Lower lobe of right lung (tissue), 2 donors: ENCODE measurements at regions not wholly inside any gene's neighbourhood (a gene's known extent, or its start where the extent isn't known, plus 50 kb on each side); places are given as distances from the start of the nearest gene placed in this dataset.

Source experiments
- ATAC-seq, 2 donors: fragments of 200-7000 bp; cut with Tn5 transposase; one replicate each; pipeline ENCODE4 v1.9.1; 2020 to 2022; ENCODE audit warnings: mild to moderate bottlenecking in 2 of 2, moderate library complexity in 2 of 2
- DNase-seq: peaks from one replicate; pipeline ENCODE4 v3.0.0-alpha.2; 2020
- H3K27ac ChIP-seq: fragments of 200-600 bp; one replicate; pipeline ENCODE4 v1.8.0; 2022
- H3K27me3 ChIP-seq: fragments of 200-600 bp; one replicate; pipeline ENCODE4 v1.8.0; 2022; ENCODE audit warnings: low read depth
- H3K36me3 ChIP-seq: fragments of 200-600 bp; one replicate; pipeline ENCODE4 v1.8.0; 2022; ENCODE audit warnings: mild to moderate bottlenecking
- H3K4me1 ChIP-seq: fragments of 200-600 bp; one replicate; pipeline ENCODE4 v1.8.0; 2022
- H3K4me3 ChIP-seq: fragments of 200-600 bp; one replicate; pipeline ENCODE4 v1.8.0; 2022; ENCODE audit warnings: mild to moderate bottlenecking
- H3K9me3 ChIP-seq: fragments of 200-600 bp; one replicate; pipeline ENCODE4 v1.8.0; 2022
- intact Hi-C: fragments of 100-400 bp; cut with DNase I; formaldehyde crosslinking; loops from one replicate; pipeline ENCODE4 v1.11.0; 2022
- TF ChIP-seq, protein P1 (sequence below): fragments of 200-600 bp; IDR thresholded peaks from one replicate; pipeline ENCODE4 v1.8.0; 2022; ENCODE audit warnings: antibody characterized with exemption, mild to moderate bottlenecking
- donor health status: DM: no; HTN: yes; CAD: no; lungs with severe emphysema.

DNA sequence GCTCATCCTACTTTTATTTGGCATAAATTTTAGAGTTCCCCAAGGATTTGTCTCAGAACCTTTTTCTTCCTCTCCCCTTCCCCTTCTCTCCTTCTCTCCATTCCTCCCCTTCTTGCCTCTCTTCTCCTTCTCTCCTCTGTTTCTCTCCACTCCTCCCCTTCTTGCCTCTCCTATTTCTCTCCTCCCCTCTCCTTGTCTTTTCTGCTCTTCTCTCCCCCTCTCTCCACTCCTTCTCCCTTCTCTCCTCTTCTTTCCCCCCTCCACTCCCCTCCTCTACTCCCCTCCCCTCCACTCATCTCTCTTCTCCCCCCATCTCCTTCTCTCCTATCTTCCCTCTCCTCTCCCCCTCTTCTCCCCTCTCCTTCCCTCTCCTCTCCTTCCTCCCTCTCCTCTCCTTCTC lies 142.7 kb downstream of the CCDC71L start:
- intact Hi-C loops = no loop called here
- no peak for ATAC-seq
- TF ChIP-seq, protein P1, sequence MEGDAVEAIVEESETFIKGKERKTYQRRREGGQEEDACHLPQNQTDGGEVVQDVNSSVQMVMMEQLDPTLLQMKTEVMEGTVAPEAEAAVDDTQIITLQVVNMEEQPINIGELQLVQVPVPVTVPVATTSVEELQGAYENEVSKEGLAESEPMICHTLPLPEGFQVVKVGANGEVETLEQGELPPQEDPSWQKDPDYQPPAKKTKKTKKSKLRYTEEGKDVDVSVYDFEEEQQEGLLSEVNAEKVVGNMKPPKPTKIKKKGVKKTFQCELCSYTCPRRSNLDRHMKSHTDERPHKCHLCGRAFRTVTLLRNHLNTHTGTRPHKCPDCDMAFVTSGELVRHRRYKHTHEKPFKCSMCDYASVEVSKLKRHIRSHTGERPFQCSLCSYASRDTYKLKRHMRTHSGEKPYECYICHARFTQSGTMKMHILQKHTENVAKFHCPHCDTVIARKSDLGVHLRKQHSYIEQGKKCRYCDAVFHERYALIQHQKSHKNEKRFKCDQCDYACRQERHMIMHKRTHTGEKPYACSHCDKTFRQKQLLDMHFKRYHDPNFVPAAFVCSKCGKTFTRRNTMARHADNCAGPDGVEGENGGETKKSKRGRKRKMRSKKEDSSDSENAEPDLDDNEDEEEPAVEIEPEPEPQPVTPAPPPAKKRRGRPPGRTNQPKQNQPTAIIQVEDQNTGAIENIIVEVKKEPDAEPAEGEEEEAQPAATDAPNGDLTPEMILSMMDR = no peak

DNA sequence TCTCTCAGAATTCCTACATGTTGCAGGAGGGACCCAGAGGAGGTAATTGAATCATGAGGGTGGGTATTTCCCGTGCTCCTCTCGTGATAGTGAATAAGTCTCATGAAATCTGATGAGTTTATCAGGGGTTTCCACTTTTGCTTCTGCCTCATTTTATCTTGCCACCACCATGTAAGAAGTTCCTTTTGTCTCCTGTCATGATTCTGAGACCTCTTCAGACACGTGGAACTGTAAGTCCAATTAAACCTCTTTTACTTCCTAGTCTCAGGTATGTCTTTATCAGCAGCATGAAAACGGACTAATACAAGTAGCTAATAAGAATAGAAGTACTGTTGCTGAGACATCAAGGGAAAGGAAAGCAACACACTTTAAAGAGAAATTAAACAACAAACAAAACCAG lies 143.4 kb downstream of the CCDC71L start:
- intact Hi-C loops = no loop called here
- Histone ChIP-seq H3K27ac (no peak overlapping the region), H3K4me3 (no peak overlapping the region), H3K9me3 (no peaks in the 10 kb centered on the region), H3K36me3 (no peaks in the 10 kb centered on the region), H3K4me1 (no peaks in the 10 kb centered on the region), H3K27me3 (no peaks in the 10 kb centered on the region)
- ATAC-seq = no peak
- TF ChIP-seq, protein P1 = no peak
- DNase-seq = no peak

More for the DNA sequence above, 142.7 kb downstream of the CCDC71L start:
- Histone ChIP-seq H3K27me3 (no peaks in the 10 kb centered on the region), H3K36me3 (no peaks in the 10 kb centered on the region), H3K4me3 (no peak overlapping the region), H3K27ac (no peak overlapping the region), H3K4me1 (no peaks in the 10 kb centered on the region), H3K9me3 (no peaks in the 10 kb centered on the region)
- DNase-seq = no peak

DNA sequence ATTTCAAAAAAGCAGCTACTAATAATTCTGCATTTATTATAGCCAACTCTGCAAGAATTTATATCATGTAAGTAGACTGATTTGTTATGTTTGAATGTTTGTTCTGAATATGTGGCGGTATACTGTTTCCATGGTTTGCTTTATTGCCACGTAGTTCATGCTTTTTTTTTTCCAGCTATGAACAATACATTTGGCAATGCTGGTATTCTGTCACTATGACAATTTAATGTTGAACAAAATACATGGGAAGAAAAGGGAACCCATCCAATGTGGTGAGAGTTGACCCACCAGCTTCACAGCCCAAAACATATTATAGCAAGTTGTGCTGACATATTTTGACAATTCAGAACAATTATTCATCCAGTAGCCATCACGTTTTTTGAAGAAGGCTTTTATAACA lies 145.6 kb downstream of the CCDC71L start:
- no peak for DNase-seq
- TF ChIP-seq, protein P1 = no peak
- no peaks in the 10 kb centered on the region for H3K4me1 ChIP-seq
- H3K27me3 ChIP-seq = no peaks in the 10 kb centered on the region
- H3K36me3 ChIP-seq = no peaks in the 10 kb centered on the region
- H3K9me3 ChIP-seq = no peaks in the 10 kb centered on the region
- ATAC-seq = no peak
- intact Hi-C loops = no loop called here
- H3K4me3 ChIP-seq = no peak overlapping the region
- H3K27ac ChIP-seq = no peak overlapping the region

DNA sequence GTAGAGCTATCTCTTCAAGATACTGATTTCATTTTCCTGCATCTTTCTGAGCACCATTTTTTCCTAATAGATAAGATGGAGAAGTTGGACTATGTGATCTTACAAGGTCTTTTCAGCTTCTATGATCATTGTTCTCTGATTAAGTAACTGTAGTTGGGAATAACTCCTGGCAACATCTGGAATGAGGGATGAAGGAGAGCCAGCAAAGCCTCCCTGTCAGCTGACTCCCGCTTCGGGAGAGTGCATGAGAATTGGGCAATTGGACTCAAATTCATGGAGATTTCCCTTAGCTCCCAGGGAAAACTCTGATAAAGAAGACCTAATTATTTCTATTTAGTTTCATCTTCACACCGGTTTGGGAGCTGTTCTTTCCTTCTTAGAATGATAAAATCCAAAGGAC lies 146.1 kb downstream of the CCDC71L start:
- H3K4me3 ChIP-seq = no peak overlapping the region
- H3K36me3 ChIP-seq = no peaks in the 10 kb centered on the region
- no peaks in the 10 kb centered on the region for H3K27me3 ChIP-seq
- no peaks in the 10 kb centered on the region for H3K9me3 ChIP-seq
- H3K4me1 ChIP-seq = no peaks in the 10 kb centered on the region
- intact Hi-C loops = no loop called here
- TF ChIP-seq, protein P1 = no peak
- no peak for DNase-seq
- no peak overlapping the region for H3K27ac ChIP-seq
- ATAC-seq = no peak

DNA sequence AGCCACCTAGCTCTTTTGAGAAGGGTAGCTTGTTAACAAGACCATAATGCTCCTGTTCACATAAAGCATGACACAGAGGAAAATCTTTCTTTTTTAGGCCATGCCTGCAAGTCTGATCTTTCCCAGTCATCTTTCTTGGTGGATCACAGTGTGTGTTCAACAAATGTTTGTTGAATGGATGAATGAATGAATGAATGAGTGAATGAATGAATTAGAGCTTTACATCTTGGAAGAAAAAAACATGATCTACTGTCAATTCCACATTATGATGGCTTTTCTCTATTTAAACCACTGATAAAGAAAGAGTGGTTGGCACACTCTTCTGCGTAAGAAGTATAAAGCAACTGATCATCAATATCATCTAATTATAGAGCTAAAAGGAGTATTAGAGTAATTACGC lies 148.7 kb downstream of the CCDC71L start:
- H3K4me3 ChIP-seq = no peak overlapping the region
- H3K27me3 ChIP-seq = no peaks in the 10 kb centered on the region
- no peaks in the 10 kb centered on the region for H3K9me3 ChIP-seq
- H3K4me1 ChIP-seq = no peaks in the 10 kb centered on the region
- intact Hi-C loops = no loop called here
- H3K27ac ChIP-seq = no peak overlapping the region
- no peaks in the 10 kb centered on the region for H3K36me3 ChIP-seq
- TF ChIP-seq, protein P1 = no peak
- DNase-seq (no peak), ATAC-seq (no peak)

DNA sequence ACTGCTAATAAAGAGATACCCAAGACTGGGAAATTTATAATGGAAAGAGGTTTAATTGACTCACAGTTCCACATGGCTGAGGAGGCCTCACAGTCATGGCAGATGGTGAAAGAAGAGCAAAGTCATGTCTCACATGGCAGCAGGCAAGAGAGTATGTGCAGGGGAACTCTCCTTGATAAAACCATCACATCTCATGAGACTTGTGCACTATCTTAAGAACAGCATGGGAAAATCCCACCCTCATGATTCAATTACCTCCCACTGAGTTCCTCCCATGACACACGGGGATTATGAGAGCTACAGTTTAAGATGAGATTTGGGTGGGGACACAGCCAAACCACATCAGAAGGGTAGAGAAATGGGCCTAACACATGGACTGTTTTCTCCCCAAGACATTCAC lies 156.3 kb downstream of the CCDC71L start:
- Histone ChIP-seq H3K4me1 (no peaks in the 10 kb centered on the region), H3K4me3 (no peak overlapping the region), H3K27me3 (no peaks in the 10 kb centered on the region), H3K9me3 (no peaks in the 10 kb centered on the region), H3K36me3 (no peaks in the 10 kb centered on the region), H3K27ac (no peak overlapping the region)
- no peak for ATAC-seq
- DNase-seq = no peak
- TF ChIP-seq, protein P1 = no peak
- intact Hi-C loops = no loop called here
